HEK293 (cell line): ENCODE measurements at regions not wholly inside any gene's neighbourhood (a gene's known extent, or its start where the extent isn't known, plus 50 kb on each side); places are given as distances from the start of the nearest gene placed in this dataset.

Experiments
- CTCF ChIA-PET: fragments of 350-600 bp; formaldehyde crosslinking; extraction: SDS; loops from one replicate; lab custom pipeline; 2021; ENCODE audit warnings: antibody characterized with exemption; lab: Yijun Ruan, JAX
- POLR2A ChIA-PET: fragments of 300-600 bp; formaldehyde crosslinking; extraction: SDS; loops from one replicate; lab custom pipeline; 2020; ENCODE audit warnings: antibody characterized with exemption, inconsistent platforms; lab: Yijun Ruan, JAX
- H3K27ac ChIP-seq: fragments of 200-500 bp; sonication (Bioruptor generic); 2 replicates; pipeline ENCODE4 v1.5.1; 2014; ENCODE audit warnings: low read depth, low read length, control low read depth, inconsistent platforms; ENCODE audit errors: extremely low read depth
- H3K36me3 ChIP-seq, 2 experiments: fragments of 200-500 bp in 1 of 2; sonication (Bioruptor generic) in 1 of 2; 1 replicate in 1 of 2; 2 replicates in 1 of 2; pipeline ENCODE4 v1.5.1; 2014 to 2017; ENCODE audit warnings: inconsistent platforms in 2 of 2, low read length in 2 of 2; ENCODE audit not compliant: control insufficient read depth in 2 of 2, insufficient read depth in 1 of 2
- H3K4me1 ChIP-seq: fragments of 200-500 bp; sonication (Bioruptor generic); 2 replicates; pipeline ENCODE4 v1.5.1; 2014; ENCODE audit warnings: mild to moderate bottlenecking, low read length, inconsistent platforms; ENCODE audit not compliant: control insufficient read depth, insufficient read depth
- H3K4me3 ChIP-seq: 2 replicates; pipeline ENCODE4 v1.5.1; 2011; ENCODE audit warnings: low read depth, mild to moderate bottlenecking, control low read depth, low read length, moderate library complexity
- H3K9me3 ChIP-seq: fragments of 200-500 bp; sonication (Bioruptor generic); 2 replicates; pipeline ENCODE4 v1.5.1; 2014; ENCODE audit warnings: low read depth, low read length, inconsistent platforms; ENCODE audit not compliant: control insufficient read depth, insufficient read depth
- KLF16 ChIP-seq: fragments of 450-650 bp; formaldehyde crosslinking; IDR thresholded peaks from 2 replicates; pipeline ENCODE4 v1.5.1; 2017; ENCODE audit warnings: missing biosample characterization, missing genetic modification characterization
- OSR2 ChIP-seq: fragments of 450-650 bp; formaldehyde crosslinking; IDR thresholded peaks from 2 replicates; pipeline ENCODE4 v1.5.1; 2016; ENCODE audit warnings: missing biosample characterization, missing genetic modification characterization
- RBAK ChIP-seq: fragments of 450-650 bp; formaldehyde crosslinking; IDR thresholded peaks from 2 replicates; pipeline ENCODE4 v1.5.1; 2016; ENCODE audit warnings: missing biosample characterization, missing genetic modification characterization
- ZNF10 ChIP-seq: fragments of 450-650 bp; formaldehyde crosslinking; IDR thresholded peaks from 2 replicates; pipeline ENCODE4 v1.5.1; 2017; ENCODE audit warnings: missing biosample characterization, missing genetic modification characterization
- ZNF169 ChIP-seq: fragments of 450-650 bp; formaldehyde crosslinking; IDR thresholded peaks from 2 replicates; pipeline ENCODE4 v1.5.1; 2016; ENCODE audit warnings: missing biosample characterization, missing genetic modification characterization
- ZNF354C ChIP-seq: fragments of 450-650 bp; formaldehyde crosslinking; IDR thresholded peaks from 2 replicates; pipeline ENCODE4 v1.5.1; 2016; ENCODE audit warnings: missing biosample characterization, missing genetic modification characterization, low read depth, borderline replicate concordance
- ZNF701 ChIP-seq: fragments of 450-650 bp; formaldehyde crosslinking; IDR thresholded peaks from 2 replicates; pipeline ENCODE4 v1.5.1; 2016; ENCODE audit warnings: missing biosample characterization, missing genetic modification characterization
- ZSCAN16 ChIP-seq: fragments of 450-650 bp; formaldehyde crosslinking; IDR thresholded peaks from 2 replicates; pipeline ENCODE4 v1.5.1; 2016; ENCODE audit warnings: missing biosample characterization, missing genetic modification characterization
- TF ChIP-seq, protein P1 (sequence below): fragments of 450-650 bp; formaldehyde crosslinking; IDR thresholded peaks from 2 replicates; pipeline ENCODE4 v1.5.1; 2016; ENCODE audit warnings: missing biosample characterization, missing genetic modification characterization
- TF ChIP-seq, protein P2 (sequence below): fragments of 450-650 bp; formaldehyde crosslinking; IDR thresholded peaks from 2 replicates; pipeline ENCODE4 v1.5.1; 2016; ENCODE audit warnings: missing biosample characterization, missing genetic modification characterization
- TF ChIP-seq, protein P3 (sequence below): fragments of 450-650 bp; formaldehyde crosslinking; IDR thresholded peaks from 2 replicates; pipeline ENCODE4 v1.5.1; 2016; ENCODE audit warnings: missing biosample characterization, missing genetic modification characterization
- TF ChIP-seq, protein P4 (sequence below): fragments of 450-650 bp; formaldehyde crosslinking; IDR thresholded peaks from 2 replicates; pipeline ENCODE4 v1.5.1; 2016; ENCODE audit warnings: missing biosample characterization, missing genetic modification characterization
- TF ChIP-seq, protein P5 (sequence below): fragments of 450-650 bp; formaldehyde crosslinking; conservative IDR thresholded peaks from 2 replicates; pipeline ENCODE4 v1.5.1; 2016; ENCODE audit warnings: low read depth, missing biosample characterization, missing genetic modification characterization

DNA sequence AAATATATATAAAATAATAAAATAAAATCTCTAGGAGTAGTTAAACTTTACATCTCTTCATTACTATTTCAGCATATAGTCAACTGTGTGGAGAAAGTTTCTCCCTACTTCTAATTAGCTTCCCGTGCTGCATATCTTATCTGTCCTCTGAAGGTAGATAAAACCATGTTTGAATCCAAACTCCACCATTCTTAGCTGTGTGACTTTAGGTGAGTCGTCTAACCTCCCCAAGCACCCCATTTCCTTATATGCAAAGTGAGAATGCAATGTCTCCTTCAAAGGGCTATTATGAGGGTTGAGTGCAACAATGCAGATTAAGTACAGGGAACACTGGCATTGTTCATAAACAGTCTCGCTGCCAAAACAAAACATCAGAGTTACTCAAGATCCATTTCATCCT is 80.8 kb upstream of the DRD2 start:
- ChIA-PET POLR2A (no interaction called here), CTCF (interaction anchor here (0.8 to 1.1 kb wide), 4 partner anchors 14 to 170 kb away, joined by 3 to 6 read pairs (median 4); no protein-coding TSS in a partner anchor)
- TF ChIP-seq, protein P1, sequence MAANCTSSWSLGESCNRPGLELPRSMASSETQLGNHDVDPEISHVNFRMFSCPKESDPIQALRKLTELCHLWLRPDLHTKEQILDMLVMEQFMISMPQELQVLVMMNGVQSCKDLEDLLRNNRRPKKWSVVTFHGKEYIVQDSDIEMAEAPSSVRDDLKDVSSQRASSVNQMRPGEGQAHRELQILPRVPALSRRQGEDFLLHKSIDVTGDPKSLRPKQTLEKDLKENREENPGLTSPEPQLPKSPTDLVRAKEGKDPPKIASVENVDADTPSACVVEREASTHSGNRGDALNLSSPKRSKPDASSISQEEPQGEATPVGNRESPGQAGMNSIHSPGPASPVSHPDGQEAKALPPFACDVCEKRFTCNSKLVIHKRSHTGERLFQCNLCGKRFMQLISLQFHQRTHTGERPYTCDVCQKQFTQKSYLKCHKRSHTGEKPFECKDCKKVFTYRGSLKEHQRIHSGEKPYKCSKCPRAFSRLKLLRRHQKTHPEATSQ, result no peak
- TF ChIP-seq ZNF354C (tag by site-specific recombination), result no peak
- no peak for TF ChIP-seq ZNF701 (tag by site-specific recombination)
- Histone ChIP-seq H3K4me1 (no peaks in the 10 kb centered on the region), H3K9me3 (no peaks in the 10 kb centered on the region), H3K4me3 (no peak overlapping the region), H3K27ac (no peak overlapping the region), H3K36me3 (no peaks in the 10 kb centered on the region)

DNA sequence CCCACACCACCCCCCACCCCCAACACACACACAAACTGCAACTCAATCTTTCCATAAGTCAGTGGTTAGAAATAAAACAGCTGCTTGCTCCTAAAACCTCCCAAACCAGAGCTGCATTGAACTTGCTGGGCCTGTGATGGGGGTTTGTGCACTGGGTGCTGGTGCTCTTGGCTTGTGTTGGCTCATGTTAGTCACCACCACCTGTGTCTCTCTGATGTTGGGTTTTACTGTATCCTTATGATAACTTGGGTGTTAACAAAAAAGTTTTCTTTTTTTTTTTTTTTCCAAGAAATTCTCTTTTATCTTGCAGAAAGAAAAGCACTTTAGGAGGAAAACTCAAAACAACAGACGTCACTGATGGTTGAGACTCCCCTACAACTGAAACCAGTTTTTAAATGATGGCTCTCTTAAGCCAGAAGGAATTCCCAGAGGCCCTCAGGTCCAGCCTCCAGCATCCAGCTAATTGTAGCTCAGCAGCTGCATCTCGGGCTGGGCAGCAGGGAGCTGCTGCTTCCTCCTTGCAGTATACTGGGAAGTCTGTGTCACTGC is 79.9 kb upstream of the DRD2 start:
- no peaks in the 10 kb centered on the region for H3K9me3 ChIP-seq
- TF ChIP-seq, protein P2, sequence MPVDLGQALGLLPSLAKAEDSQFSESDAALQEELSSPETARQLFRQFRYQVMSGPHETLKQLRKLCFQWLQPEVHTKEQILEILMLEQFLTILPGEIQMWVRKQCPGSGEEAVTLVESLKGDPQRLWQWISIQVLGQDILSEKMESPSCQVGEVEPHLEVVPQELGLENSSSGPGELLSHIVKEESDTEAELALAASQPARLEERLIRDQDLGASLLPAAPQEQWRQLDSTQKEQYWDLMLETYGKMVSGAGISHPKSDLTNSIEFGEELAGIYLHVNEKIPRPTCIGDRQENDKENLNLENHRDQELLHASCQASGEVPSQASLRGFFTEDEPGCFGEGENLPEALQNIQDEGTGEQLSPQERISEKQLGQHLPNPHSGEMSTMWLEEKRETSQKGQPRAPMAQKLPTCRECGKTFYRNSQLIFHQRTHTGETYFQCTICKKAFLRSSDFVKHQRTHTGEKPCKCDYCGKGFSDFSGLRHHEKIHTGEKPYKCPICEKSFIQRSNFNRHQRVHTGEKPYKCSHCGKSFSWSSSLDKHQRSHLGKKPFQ (tag by site-specific recombination), result no peak
- H3K4me1 ChIP-seq, result no peaks in the 10 kb centered on the region
- H3K27ac ChIP-seq, result no peak overlapping the region
- no peaks in the 10 kb centered on the region for H3K36me3 ChIP-seq
- CTCF ChIA-PET, result interaction anchor here (0.8 to 1.1 kb wide), 2 partner anchors 171 to 176 kb away, joined by 3 read pairs; no protein-coding TSS in a partner anchor
- no peak overlapping the region for H3K4me3 ChIP-seq
- POLR2A ChIA-PET, result no interaction called here

DNA sequence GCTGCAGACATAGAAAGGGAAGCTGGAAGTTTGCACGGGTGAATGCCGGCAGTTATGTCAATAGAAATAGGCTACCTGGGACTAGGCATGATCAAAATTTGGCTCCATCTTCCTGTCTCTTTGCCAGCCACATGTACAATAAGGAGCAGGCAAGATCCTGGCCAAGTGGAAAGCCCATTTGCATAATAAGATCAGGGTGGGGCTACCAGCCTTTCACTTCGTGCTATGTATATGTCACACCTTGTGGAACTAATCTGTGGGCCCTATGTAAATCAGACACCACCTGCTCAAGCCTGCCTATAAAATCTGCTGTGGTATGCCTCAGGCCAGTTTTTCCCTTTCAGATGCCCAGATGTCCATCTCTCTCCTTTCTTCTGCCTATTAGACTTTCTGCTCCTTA is 79.3 kb upstream of the DRD2 start:
- ChIA-PET POLR2A (no interaction called here), CTCF (interaction anchor here (0.7 to 3.6 kb wide), 8 partner anchors 12 to 177 kb away, joined by 3 to 20 read pairs (median 6); no protein-coding TSS in a partner anchor)
- H3K36me3 ChIP-seq, result no peaks in the 10 kb centered on the region
- H3K9me3 ChIP-seq, result no peaks in the 10 kb centered on the region
- H3K4me1 ChIP-seq, result no peaks in the 10 kb centered on the region
- H3K27ac ChIP-seq, result no peak overlapping the region
- no peak overlapping the region for H3K4me3 ChIP-seq
- TF ChIP-seq, protein P3, sequence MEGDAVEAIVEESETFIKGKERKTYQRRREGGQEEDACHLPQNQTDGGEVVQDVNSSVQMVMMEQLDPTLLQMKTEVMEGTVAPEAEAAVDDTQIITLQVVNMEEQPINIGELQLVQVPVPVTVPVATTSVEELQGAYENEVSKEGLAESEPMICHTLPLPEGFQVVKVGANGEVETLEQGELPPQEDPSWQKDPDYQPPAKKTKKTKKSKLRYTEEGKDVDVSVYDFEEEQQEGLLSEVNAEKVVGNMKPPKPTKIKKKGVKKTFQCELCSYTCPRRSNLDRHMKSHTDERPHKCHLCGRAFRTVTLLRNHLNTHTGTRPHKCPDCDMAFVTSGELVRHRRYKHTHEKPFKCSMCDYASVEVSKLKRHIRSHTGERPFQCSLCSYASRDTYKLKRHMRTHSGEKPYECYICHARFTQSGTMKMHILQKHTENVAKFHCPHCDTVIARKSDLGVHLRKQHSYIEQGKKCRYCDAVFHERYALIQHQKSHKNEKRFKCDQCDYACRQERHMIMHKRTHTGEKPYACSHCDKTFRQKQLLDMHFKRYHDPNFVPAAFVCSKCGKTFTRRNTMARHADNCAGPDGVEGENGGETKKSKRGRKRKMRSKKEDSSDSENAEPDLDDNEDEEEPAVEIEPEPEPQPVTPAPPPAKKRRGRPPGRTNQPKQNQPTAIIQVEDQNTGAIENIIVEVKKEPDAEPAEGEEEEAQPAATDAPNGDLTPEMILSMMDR (tag by site-specific recombination), result no peak
- TF ChIP-seq ZSCAN16 (tag by site-specific recombination) (no peak), ZNF10 (no peak), OSR2 (tag by site-specific recombination) (no peak), KLF16 (tag by site-specific recombination) (no peak), ZNF169 (no peak), RBAK (no peak)
- TF ChIP-seq, protein P4, sequence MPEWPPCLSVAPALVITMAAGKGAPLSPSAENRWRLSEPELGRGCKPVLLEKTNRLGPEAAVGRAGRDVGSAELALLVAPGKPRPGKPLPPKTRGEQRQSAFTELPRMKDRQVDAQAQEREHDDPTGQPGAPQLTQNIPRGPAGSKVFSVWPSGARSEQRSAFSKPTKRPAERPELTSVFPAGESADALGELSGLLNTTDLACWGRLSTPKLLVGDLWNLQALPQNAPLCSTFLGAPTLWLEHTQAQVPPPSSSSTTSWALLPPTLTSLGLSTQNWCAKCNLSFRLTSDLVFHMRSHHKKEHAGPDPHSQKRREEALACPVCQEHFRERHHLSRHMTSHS (tag by site-specific recombination), result no peak
- TF ChIP-seq, protein P5, sequence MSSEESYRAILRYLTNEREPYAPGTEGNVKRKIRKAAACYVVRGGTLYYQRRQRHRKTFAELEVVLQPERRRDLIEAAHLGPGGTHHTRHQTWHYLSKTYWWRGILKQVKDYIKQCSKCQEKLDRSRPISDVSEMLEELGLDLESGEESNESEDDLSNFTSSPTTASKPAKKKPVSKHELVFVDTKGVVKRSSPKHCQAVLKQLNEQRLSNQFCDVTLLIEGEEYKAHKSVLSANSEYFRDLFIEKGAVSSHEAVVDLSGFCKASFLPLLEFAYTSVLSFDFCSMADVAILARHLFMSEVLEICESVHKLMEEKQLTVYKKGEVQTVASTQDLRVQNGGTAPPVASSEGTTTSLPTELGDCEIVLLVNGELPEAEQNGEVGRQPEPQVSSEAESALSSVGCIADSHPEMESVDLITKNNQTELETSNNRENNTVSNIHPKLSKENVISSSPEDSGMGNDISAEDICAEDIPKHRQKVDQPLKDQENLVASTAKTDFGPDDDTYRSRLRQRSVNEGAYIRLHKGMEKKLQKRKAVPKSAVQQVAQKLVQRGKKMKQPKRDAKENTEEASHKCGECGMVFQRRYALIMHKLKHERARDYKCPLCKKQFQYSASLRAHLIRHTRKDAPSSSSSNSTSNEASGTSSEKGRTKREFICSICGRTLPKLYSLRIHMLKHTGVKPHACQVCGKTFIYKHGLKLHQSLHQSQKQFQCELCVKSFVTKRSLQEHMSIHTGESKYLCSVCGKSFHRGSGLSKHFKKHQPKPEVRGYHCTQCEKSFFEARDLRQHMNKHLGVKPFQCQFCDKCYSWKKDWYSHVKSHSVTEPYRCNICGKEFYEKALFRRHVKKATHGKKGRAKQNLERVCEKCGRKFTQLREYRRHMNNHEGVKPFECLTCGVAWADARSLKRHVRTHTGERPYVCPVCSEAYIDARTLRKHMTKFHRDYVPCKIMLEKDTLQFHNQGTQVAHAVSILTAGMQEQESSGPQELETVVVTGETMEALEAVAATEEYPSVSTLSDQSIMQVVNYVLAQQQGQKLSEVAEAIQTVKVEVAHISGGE (tag by site-specific recombination), result no peak
